NOMO-1 (cell line): ENCODE measurements at regions not wholly inside any gene's neighbourhood (a gene's known extent, or its start where the extent isn't known, plus 50 kb on each side); places are given as distances from the start of the nearest gene placed in this dataset.

Source experiments
- DNase-seq, 2 experiments: peaks; one replicate each; lab custom pipeline; 2025; ENCODE audit not compliant: unreplicated experiment in 2 of 2; lab: John Stamatoyannopoulos, UW

GRCh38 chr1:29657816-29658215 is 421.5 kb downstream of the PTPRU start:
- no peak for DNase-seq

GRCh38 chr1:29655945-29656850 is 419.9 kb downstream of the PTPRU start:
- DNase-seq = no peak

- no peak for DNase-seq
Measured at GRCh38 chr1:29655145-29655544, 418.8 kb downstream of the PTPRU start.

GRCh38 chr1:29653886-29654450 is 417.6 kb downstream of the PTPRU start:
- DNase-seq = no peak

GRCh38 chr1:29653034-29653810 is 416.9 kb downstream of the PTPRU start:
- no peak for DNase-seq

GRCh38 chr1:29651684-29652665 is 415.7 kb downstream of the PTPRU start:
- DNase-seq = no peak

GRCh38 chr1:29651246-29651645 is 414.9 kb downstream of the PTPRU start:
- no peak for DNase-seq

GRCh38 chr1:29650476-29650875 is 414.2 kb downstream of the PTPRU start:
- no peak for DNase-seq

- no peak for DNase-seq
Measured at GRCh38 chr1:29650041-29650400, 413.7 kb downstream of the PTPRU start.

GRCh38 chr1:29649189-29650040 is 413.1 kb downstream of the PTPRU start:
- DNase-seq = no peak

GRCh38 chr1:29648798-29649188 is 412.5 kb downstream of the PTPRU start:
- DNase-seq = no peak

- no peak for DNase-seq
Measured at GRCh38 chr1:29648026-29648425, 411.7 kb downstream of the PTPRU start.

GRCh38 chr1:29647581-29647980 is 411.3 kb downstream of the PTPRU start:
- DNase-seq = no peak

GRCh38 chr1:29646161-29646775 is 409.9 kb downstream of the PTPRU start:
- DNase-seq = no peak

GRCh38 chr1:29645586-29645985 is 409.3 kb downstream of the PTPRU start:
- no peak for DNase-seq

- no peak for DNase-seq
Measured at GRCh38 chr1:29644812-29645211, 408.5 kb downstream of the PTPRU start.

GRCh38 chr1:29643838-29644440 is 407.6 kb downstream of the PTPRU start:
- no peak for DNase-seq

GRCh38 chr1:29643281-29643680 is 407.0 kb downstream of the PTPRU start:
- DNase-seq = no peak

GRCh38 chr1:29642519-29642918 is 406.2 kb downstream of the PTPRU start:
- DNase-seq = no peak
